ENCODE measurements at regions not wholly inside any gene's neighbourhood (a gene's known extent, or its start where the extent isn't known, plus 50 kb on each side); places are given as distances from the start of the nearest gene placed in this dataset.

DNA sequence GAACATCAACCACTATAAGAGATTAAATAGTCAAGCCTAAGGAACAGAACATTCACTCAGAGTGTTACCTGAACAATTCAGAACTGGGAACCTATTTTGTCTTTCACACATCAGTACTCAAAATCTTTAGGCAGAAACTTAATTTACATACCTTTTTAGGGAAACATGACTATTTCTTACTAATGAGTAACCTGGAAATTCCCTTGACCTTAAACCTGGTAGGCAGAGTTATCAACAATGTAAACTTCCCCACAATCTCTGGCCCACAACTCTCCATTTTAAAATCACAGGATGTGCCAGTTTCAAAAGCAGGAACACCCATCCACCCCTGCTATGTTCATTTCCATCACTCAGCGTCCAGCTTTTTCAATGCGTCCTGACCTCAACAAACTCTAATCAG lies 132.9 kb upstream of the ANKFN1 start:
- no peak for TF ChIP-seq POLR2A (IDR thresholded peaks at IDR 0.05)
- TF ChIP-seq, protein P1, sequence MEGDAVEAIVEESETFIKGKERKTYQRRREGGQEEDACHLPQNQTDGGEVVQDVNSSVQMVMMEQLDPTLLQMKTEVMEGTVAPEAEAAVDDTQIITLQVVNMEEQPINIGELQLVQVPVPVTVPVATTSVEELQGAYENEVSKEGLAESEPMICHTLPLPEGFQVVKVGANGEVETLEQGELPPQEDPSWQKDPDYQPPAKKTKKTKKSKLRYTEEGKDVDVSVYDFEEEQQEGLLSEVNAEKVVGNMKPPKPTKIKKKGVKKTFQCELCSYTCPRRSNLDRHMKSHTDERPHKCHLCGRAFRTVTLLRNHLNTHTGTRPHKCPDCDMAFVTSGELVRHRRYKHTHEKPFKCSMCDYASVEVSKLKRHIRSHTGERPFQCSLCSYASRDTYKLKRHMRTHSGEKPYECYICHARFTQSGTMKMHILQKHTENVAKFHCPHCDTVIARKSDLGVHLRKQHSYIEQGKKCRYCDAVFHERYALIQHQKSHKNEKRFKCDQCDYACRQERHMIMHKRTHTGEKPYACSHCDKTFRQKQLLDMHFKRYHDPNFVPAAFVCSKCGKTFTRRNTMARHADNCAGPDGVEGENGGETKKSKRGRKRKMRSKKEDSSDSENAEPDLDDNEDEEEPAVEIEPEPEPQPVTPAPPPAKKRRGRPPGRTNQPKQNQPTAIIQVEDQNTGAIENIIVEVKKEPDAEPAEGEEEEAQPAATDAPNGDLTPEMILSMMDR (IDR thresholded peaks at IDR 0.05): no peak
